Loucy (cell line): ENCODE measurements at regions not wholly inside any gene's neighbourhood (a gene's known extent, or its start where the extent isn't known, plus 50 kb on each side); places are given as distances from the start of the nearest gene placed in this dataset.

Experiments
- EZH2phosphoT487 ChIP-seq: fragments of 200-600 bp; IDR thresholded peaks from 2 replicates; pipeline ENCODE4 v1.6.1; 2018; ENCODE audit warnings: antibody characterized with exemption, mild to moderate bottlenecking, moderate library complexity, borderline replicate concordance
- TF ChIP-seq, protein P1 (sequence below): fragments of 200-600 bp; sonication (generic); conservative IDR thresholded peaks from 2 replicates; pipeline ENCODE4 v1.5.1; 2014; ENCODE audit warnings: mild to moderate bottlenecking, antibody characterized with exemption, low read length

DNA sequence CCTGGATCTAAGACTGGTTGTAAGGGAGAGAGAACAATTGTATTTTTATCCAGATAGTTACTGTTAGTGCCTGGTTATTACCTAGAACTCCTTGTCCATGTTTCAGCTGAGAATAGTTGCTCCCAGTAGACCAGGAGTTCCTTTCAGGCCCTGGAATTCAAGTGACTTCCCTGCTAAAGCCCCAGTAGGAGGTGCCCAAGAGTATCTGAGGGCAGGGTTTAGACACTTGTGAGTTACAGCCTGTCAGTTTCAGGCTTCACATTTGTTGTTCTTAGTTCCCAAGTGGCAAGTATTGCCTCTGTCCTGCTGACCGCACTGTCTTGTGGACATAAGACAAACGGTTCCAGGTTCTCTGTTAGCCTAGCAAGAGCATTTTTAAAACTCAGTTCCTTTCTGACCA is 743.9 kb upstream of the SEMA6A start:
- TF ChIP-seq, protein P1, sequence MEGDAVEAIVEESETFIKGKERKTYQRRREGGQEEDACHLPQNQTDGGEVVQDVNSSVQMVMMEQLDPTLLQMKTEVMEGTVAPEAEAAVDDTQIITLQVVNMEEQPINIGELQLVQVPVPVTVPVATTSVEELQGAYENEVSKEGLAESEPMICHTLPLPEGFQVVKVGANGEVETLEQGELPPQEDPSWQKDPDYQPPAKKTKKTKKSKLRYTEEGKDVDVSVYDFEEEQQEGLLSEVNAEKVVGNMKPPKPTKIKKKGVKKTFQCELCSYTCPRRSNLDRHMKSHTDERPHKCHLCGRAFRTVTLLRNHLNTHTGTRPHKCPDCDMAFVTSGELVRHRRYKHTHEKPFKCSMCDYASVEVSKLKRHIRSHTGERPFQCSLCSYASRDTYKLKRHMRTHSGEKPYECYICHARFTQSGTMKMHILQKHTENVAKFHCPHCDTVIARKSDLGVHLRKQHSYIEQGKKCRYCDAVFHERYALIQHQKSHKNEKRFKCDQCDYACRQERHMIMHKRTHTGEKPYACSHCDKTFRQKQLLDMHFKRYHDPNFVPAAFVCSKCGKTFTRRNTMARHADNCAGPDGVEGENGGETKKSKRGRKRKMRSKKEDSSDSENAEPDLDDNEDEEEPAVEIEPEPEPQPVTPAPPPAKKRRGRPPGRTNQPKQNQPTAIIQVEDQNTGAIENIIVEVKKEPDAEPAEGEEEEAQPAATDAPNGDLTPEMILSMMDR: no peak
- no peak for TF ChIP-seq EZH2phosphoT487
